ENCODE measurements at regions not wholly inside any gene's neighbourhood (a gene's known extent, or its start where the extent isn't known, plus 50 kb on each side); places are given as distances from the start of the nearest gene placed in this dataset.
"Not testable (repeated sequence)": the region's sequence is repeated elsewhere in the genome, so short reads cannot be mapped to it uniquely, and the experiment has no call there.

DNA sequence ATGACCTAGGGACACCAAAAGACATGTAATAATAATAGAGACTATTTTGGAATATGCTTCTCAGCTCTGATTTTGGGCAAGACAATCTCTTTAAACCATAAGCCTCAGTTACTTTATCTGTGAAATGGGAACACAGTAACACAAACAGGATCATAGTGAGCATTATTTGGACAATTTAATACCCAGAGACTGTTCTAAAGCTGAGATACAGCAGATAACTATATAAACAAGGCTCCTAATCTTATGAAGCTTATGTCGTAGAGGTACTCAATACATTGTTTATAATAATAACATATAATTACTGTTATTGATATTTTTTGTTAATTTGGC lies 250.8 kb downstream of the SEC61B start:
- peaks cover 0 to 7% (median 6%) of the 10 kb centered on the region in 3 donors for H3K4me1 Mint-ChIP-seq
- H3K36me3 Mint-ChIP-seq = no peaks in the 10 kb centered on the region
- no peak overlapping the region for H3K27ac Mint-ChIP-seq
- no peak overlapping the region for H3K4me3 Mint-ChIP-seq
- H3K9me3 Mint-ChIP-seq = peaks cover 0 to 4% (median 0%) of the 10 kb centered on the region in 3 donors
- H3K27me3 Mint-ChIP-seq = peaks cover 2% of the 10 kb centered on the region

GRCh38 chr9:99474186-99474585 lies 252.1 kb downstream of the SEC61B start:
- H3K27me3 Mint-ChIP-seq = peaks cover 2% of the 10 kb centered on the region
- H3K4me3 Mint-ChIP-seq = no peak overlapping the region
- no peak overlapping the region for H3K27ac Mint-ChIP-seq
- peaks cover 0 to 7% (median 6%) of the 10 kb centered on the region in 3 donors for H3K4me1 Mint-ChIP-seq
- H3K9me3 Mint-ChIP-seq = no peaks in the 10 kb centered on the region
- no peaks in the 10 kb centered on the region for H3K36me3 Mint-ChIP-seq

DNA sequence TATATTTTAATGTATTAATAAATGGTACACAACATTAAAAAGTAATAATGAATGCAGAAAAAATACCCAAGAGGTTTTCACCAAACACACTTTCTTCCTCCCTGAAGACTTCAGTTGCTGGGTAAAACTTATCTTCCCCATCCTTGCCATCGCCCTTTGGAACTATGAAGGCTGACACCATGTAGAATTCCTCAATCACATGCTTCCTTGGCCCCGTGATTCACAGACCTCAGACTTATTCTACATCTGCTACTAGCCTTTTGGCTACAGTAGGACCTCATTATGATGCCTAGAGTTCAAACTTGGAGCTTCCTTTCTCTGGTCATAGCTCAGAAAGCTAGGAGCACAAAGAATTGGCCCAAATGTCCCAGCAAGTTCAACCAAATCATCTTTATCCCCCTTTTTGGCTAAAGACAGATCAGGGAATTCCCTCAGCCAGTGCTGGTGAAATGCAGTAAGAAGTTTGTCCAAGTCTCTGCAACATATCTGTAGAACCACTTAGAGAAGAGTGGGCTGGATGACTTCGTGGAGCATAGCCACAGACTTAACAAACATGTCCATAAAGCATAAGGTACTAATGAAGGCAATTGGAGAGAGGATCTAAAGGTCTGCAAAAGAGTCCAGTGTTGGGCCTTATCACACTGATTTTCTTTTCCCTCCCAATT lies 253.5 kb downstream of the SEC61B start:
- Mint-ChIP-seq H3K9me3 (no peaks in the 10 kb centered on the region), H3K4me1 (peaks cover 0 to 7% (median 6%) of the 10 kb centered on the region in 3 donors), H3K27ac (no peak overlapping the region), H3K36me3 (no peaks in the 10 kb centered on the region), H3K4me3 (no peak overlapping the region), H3K27me3 (peaks cover under 1% of the 10 kb centered on the region)

- no peak overlapping the region for H3K27ac Mint-ChIP-seq
- no peaks in the 10 kb centered on the region for H3K36me3 Mint-ChIP-seq
- no peaks in the 10 kb centered on the region for H3K4me1 Mint-ChIP-seq
- H3K9me3 Mint-ChIP-seq = peaks cover 0 to 2% (median 0%) of the 10 kb centered on the region in 3 donors
- H3K4me3 Mint-ChIP-seq = no peak overlapping the region
- no peaks in the 10 kb centered on the region for H3K27me3 Mint-ChIP-seq
Observed at GRCh38 chr9:99478469-99479027, 256.5 kb downstream of the SEC61B start.

DNA sequence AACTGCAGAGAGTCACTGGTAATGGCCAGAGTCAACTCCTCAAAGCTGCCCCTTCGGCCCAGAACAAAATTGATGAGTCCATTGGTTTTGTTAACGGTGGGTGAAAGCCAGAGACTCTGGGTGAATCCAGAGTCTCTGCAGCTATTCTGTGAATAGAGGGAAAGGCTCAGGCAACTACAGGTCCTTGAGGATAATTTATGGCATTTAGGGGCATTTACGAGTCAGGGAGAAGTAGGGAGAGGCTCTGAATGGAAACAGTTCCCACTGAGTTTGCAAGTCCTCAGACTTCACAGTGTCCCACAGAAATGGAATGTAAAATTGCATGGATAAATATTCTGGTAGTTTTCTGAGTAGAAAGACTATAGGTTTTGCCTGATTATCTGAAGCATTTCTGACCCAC lies 257.8 kb downstream of the SEC61B start:
- no peak overlapping the region for H3K27ac Mint-ChIP-seq
- peaks cover 4 to 6% (median 5%) of the 10 kb centered on the region in 3 donors for H3K9me3 Mint-ChIP-seq
- no peaks in the 10 kb centered on the region for H3K4me1 Mint-ChIP-seq
- H3K36me3 Mint-ChIP-seq = no peaks in the 10 kb centered on the region
- no peak overlapping the region for H3K4me3 Mint-ChIP-seq
- no peaks in the 10 kb centered on the region for H3K27me3 Mint-ChIP-seq

GRCh38 chr9:99485459-99485858 lies 263.4 kb downstream of the SEC61B start:
- Mint-ChIP-seq H3K9me3 (peaks cover 4 to 6% (median 5%) of the 10 kb centered on the region in 3 donors), H3K27ac (no peak overlapping the region), H3K27me3 (peaks cover 8% of the 10 kb centered on the region), H3K4me1 (no peaks in the 10 kb centered on the region), H3K4me3 (no peak overlapping the region), H3K36me3 (no peaks in the 10 kb centered on the region)

- H3K9me3 Mint-ChIP-seq = peaks cover 4 to 6% (median 5%) of the 10 kb centered on the region in 3 donors
- H3K4me3 Mint-ChIP-seq = peak overlapping the region in 1 of 4 donors; percentile 61
- no peaks in the 10 kb centered on the region for H3K36me3 Mint-ChIP-seq
- H3K27me3 Mint-ChIP-seq = peaks cover 8% of the 10 kb centered on the region
- H3K27ac Mint-ChIP-seq = no peak overlapping the region
- peaks cover 1 to 5% (median 2%) of the 10 kb centered on the region in 3 donors for H3K4me1 Mint-ChIP-seq
Observed at GRCh38 chr9:99486684-99487083, 264.6 kb downstream of the SEC61B start.

GRCh38 chr9:99488131-99489059 lies 266.3 kb downstream of the SEC61B start:
- no peak overlapping the region for H3K4me3 Mint-ChIP-seq
- H3K9me3 Mint-ChIP-seq = peaks cover 4 to 6% (median 5%) of the 10 kb centered on the region in 3 donors
- H3K36me3 Mint-ChIP-seq = no peaks in the 10 kb centered on the region
- peaks cover 8% of the 10 kb centered on the region for H3K27me3 Mint-ChIP-seq
- H3K27ac Mint-ChIP-seq = no peak overlapping the region
- peaks cover 5 to 6% (median 6%) of the 10 kb centered on the region in 3 donors for H3K4me1 Mint-ChIP-seq

GRCh38 chr9:99489060-99489413 lies 267.0 kb downstream of the SEC61B start:
- peaks cover 5 to 6% (median 6%) of the 10 kb centered on the region in 3 donors for H3K4me1 Mint-ChIP-seq
- H3K27ac Mint-ChIP-seq = no peak overlapping the region
- no peaks in the 10 kb centered on the region for H3K36me3 Mint-ChIP-seq
- H3K4me3 Mint-ChIP-seq = no peak overlapping the region
- peaks cover 8% of the 10 kb centered on the region for H3K27me3 Mint-ChIP-seq
- H3K9me3 Mint-ChIP-seq = peaks cover 0 to 2% (median under 1%) of the 10 kb centered on the region in 3 donors

GRCh38 chr9:99490729-99491128 lies 268.6 kb downstream of the SEC61B start:
- H3K27ac Mint-ChIP-seq = no peak overlapping the region
- H3K36me3 Mint-ChIP-seq = no peaks in the 10 kb centered on the region
- peaks cover 8% of the 10 kb centered on the region for H3K27me3 Mint-ChIP-seq
- H3K4me3 Mint-ChIP-seq = no peak overlapping the region
- H3K9me3 Mint-ChIP-seq = no peaks in the 10 kb centered on the region
- H3K4me1 Mint-ChIP-seq = peaks cover 5 to 6% (median 6%) of the 10 kb centered on the region in 3 donors

DNA sequence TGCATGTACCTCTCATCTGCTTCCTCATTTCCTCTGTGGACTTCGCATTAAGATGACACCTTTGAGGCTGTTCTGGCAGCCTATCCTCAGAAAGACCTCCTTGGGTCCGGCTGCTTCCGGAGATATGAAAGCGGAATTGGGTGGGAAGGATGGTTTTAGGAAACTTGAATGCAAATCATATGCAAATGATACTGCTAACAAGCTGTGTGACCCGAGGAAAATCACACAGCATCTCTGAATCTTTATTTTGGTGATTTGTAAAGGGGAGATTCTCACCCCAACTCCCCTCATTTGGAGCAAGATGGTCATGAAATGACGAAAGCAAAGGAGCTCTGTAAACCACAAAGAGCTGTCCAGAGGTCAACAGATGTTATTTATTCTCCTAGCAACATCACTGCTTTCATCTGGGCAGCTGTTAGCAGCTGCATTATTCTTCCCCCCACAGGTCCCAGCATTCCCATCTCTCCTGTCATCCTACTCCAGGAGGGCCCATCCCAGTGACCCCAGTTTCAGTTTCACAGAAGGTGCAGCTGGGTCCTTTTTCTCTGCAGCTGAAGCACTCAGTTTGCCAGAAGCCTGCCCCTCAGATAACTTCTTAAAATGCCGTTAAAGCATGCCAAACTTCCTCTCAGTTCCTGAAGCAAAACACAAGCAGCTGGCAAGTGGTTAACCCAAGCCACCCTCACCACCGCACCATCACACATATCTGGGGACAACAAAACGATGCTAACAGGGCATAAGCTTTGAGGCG lies 269.5 kb downstream of the SEC61B start:
- H3K4me1 Mint-ChIP-seq = peaks cover 5 to 6% (median 6%) of the 10 kb centered on the region in 3 donors
- no peaks in the 10 kb centered on the region for H3K36me3 Mint-ChIP-seq
- H3K9me3 Mint-ChIP-seq = no peaks in the 10 kb centered on the region
- H3K4me3 Mint-ChIP-seq = no peak overlapping the region
- peaks cover 7% of the 10 kb centered on the region for H3K27me3 Mint-ChIP-seq
- H3K27ac Mint-ChIP-seq = peak overlapping the region in 2 of 3 donors; percentile 36 to 53

GRCh38 chr9:99497641-99498040 lies 275.6 kb downstream of the SEC61B start:
- H3K36me3 Mint-ChIP-seq = peaks cover 1% of the 10 kb centered on the region
- peaks cover 2 to 5% (median 3%) of the 10 kb centered on the region in 3 donors for H3K9me3 Mint-ChIP-seq
- H3K27ac Mint-ChIP-seq = no peak overlapping the region
- peaks cover 10% of the 10 kb centered on the region for H3K27me3 Mint-ChIP-seq
- H3K4me1 Mint-ChIP-seq = no peaks in the 10 kb centered on the region
- H3K4me3 Mint-ChIP-seq = no peak overlapping the region

DNA sequence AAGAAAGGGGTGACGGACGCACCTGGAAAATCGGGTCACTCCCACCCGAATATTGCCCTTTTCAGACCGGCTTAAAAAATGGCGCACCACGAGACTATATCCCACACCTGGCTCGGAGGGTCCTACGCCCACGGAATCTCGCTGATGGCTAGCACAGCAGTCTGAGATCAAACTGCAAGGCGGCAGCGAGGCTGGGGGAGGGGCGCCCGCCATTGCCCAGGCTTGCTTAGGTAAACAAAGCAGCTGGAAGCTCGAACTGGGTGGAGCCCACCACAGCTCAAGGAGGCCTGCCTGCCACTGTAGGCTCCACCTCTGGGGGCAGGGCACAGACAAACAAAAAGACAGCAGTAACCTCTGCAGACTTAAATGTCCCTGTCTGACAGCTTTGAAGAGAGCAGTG lies 276.9 kb downstream of the SEC61B start:
- H3K4me3 Mint-ChIP-seq, H3K27me3 Mint-ChIP-seq, H3K36me3 Mint-ChIP-seq, H3K4me1 Mint-ChIP-seq, H3K27ac Mint-ChIP-seq, H3K9me3 Mint-ChIP-seq: not testable (repeated sequence)

GRCh38 chr9:99505936-99506335 lies 283.9 kb downstream of the SEC61B start:
- Mint-ChIP-seq H3K4me1 (peaks cover 8 to 13% (median 10%) of the 10 kb centered on the region in 3 donors), H3K9me3 (no peaks in the 10 kb centered on the region), H3K36me3 (no peaks in the 10 kb centered on the region), H3K27ac (no peak overlapping the region), H3K27me3 (peaks cover 1% of the 10 kb centered on the region), H3K4me3 (no peak overlapping the region)

Data from IgD-negative memory B cell (primary cell).